A673 (cell line): ENCODE measurements at regions not wholly inside any gene's neighbourhood (a gene's known extent, or its start where the extent isn't known, plus 50 kb on each side); places are given as distances from the start of the nearest gene placed in this dataset.
"Not testable (repeated sequence)": the region's sequence is repeated elsewhere in the genome, so short reads cannot be mapped to it uniquely, and the experiment has no call there.

ENCODE experiments used
- EZH2 ChIP-seq: fragments of 200-600 bp; sonication (generic); IDR thresholded peaks from 2 replicates; pipeline ENCODE4 v1.6.1; 2017; ENCODE audit warnings: borderline replicate concordance, low read depth, mild to moderate bottlenecking, mixed read lengths, antibody characterized with exemption, low read length; ENCODE audit not compliant: poor library complexity, severe bottlenecking
- TF ChIP-seq, protein P1 (sequence below): fragments of 300-800, 200-600 bp; sonication (generic); conservative IDR thresholded peaks from 2 replicates; pipeline ENCODE4 v1.5.1; 2017; ENCODE audit warnings: low read depth, mild to moderate bottlenecking, antibody characterized with exemption, low read length, moderate library complexity, mixed read lengths

DNA sequence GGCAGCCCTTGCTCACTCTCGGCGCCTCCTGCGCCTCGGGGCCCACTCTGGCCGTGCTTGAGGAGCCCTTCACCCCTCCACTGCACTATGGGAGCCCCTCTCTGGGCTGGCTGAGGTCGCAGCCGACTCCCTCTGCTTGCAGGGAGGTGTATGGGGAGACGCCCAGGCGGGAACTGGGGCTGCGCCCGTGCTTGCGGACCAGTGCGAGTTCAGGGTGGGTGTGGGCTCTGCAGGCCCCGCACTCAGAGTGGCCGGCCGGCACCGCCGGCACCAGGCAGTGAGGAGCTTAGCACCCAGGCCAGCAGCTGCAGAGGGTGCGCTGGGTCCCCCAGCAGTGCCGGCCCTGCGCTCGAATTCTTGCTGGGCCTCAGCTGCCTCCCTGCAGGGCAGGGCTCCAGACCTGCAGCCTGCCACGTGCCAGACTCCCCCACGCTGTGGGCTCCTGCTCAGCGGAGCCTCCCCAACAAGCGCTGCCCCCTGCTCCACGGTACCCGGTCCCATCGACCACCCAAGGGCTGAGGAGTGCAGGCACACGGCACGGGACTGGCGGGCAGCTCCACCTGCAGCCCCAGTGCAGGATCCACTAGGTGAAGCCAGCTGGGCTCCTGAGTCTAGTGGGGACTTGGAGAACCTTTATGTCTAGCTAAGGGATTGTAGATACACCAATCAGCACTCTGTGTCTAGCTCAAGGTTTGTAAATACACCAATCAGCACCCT, 54.0 kb upstream of the WWC2 start:
- TF ChIP-seq, protein P1, sequence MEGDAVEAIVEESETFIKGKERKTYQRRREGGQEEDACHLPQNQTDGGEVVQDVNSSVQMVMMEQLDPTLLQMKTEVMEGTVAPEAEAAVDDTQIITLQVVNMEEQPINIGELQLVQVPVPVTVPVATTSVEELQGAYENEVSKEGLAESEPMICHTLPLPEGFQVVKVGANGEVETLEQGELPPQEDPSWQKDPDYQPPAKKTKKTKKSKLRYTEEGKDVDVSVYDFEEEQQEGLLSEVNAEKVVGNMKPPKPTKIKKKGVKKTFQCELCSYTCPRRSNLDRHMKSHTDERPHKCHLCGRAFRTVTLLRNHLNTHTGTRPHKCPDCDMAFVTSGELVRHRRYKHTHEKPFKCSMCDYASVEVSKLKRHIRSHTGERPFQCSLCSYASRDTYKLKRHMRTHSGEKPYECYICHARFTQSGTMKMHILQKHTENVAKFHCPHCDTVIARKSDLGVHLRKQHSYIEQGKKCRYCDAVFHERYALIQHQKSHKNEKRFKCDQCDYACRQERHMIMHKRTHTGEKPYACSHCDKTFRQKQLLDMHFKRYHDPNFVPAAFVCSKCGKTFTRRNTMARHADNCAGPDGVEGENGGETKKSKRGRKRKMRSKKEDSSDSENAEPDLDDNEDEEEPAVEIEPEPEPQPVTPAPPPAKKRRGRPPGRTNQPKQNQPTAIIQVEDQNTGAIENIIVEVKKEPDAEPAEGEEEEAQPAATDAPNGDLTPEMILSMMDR: not testable (repeated sequence)
- TF ChIP-seq EZH2: not testable (repeated sequence)
